Astrocyte (in vitro differentiated cells and primary cell): ENCODE measurements at regions not wholly inside any gene's neighbourhood (a gene's known extent, or its start where the extent isn't known, plus 50 kb on each side); places are given as distances from the start of the nearest gene placed in this dataset.

Experiments used
- CTCF ChIP-seq: IDR thresholded peaks from 2 replicates; pipeline ENCODE4 v1.5.1; 2011; ENCODE audit warnings: low read depth, mild to moderate bottlenecking, inconsistent platforms, low read length, moderate library complexity; ENCODE audit not compliant: insufficient read depth
- EZH2 ChIP-seq: IDR thresholded peaks from 2 replicates; pipeline ENCODE4 v1.6.1; 2012; ENCODE audit warnings: mild to moderate bottlenecking, low read length, inconsistent platforms; ENCODE audit not compliant: insufficient read depth

- TF ChIP-seq CTCF (no peak), EZH2 (no peak)
Measured at GRCh38 chr7:145478541-145478940, 638.1 kb upstream of the CNTNAP2 start.
